NCI-H446 treated with DMSO at 0.1 percent for 48 hours (cell line): ENCODE measurements at regions not wholly inside any gene's neighbourhood (a gene's known extent, or its start where the extent isn't known, plus 50 kb on each side); places are given as distances from the start of the nearest gene placed in this dataset.
"Not testable (repeated sequence)": the region's sequence is repeated elsewhere in the genome, so short reads cannot be mapped to it uniquely, and the experiment has no call there.

ENCODE experiments used
- DNase-seq: peaks from one replicate; lab custom pipeline; 2025; lab: John Stamatoyannopoulos, UW

DNA sequence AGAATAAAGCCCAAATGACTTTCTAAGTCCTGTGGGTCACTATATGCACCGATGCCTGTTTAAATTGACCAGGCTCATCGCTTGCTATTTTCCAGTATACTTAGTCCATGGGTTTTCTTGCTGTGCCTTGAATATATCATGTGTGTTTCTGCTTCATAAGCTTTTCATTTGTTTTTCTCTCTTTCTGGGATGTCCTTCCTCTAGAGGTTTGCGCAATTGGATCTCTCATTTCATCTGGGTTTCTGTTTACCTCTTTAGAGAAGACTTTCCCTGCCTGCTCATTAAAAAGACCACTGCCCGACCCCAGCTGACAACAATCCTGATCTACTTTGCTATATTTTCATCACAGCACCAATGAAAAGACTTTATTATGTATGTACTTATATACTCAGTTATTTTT, 150.9 kb upstream of the CYRIA start:
- DNase-seq: no peak

DNA sequence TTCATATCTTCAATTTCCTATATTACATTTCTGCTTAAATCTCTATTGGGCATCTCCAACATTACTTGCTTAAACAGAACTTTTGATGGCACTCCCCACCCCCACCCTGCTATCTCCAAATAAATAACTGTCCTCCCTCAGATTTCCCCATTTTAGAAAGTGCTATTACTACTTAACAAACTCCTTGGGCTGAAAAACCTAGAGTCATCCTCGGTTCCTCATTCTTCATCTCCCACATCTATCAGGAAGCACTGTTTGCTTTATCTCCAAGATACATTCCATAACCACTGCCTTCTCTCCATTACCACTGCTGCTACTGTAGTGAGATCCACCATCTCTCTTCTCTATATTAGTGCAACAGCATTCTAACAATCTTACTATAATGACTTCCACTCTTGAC, 150.4 kb upstream of the CYRIA start:
- DNase-seq: no peak

DNA sequence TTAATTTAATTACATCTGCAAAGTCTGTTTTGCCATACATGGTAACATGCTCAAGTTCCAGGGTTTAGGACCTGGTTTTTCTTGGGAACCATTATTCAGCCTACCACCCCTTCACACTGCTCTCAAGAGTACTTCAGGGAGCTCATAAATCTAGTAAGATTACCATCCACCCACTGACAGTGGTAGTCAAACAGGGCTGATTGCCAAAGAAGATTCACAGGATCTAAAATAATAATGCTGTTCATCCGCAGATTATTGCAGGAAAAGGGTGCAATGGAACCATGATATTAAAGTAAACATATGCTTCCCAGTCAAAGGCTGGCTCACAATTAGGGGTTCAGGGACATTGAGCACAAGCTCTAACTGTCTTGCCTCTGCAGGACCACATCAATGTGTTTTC, 148.0 kb upstream of the CYRIA start:
- DNase-seq: no peak

DNA sequence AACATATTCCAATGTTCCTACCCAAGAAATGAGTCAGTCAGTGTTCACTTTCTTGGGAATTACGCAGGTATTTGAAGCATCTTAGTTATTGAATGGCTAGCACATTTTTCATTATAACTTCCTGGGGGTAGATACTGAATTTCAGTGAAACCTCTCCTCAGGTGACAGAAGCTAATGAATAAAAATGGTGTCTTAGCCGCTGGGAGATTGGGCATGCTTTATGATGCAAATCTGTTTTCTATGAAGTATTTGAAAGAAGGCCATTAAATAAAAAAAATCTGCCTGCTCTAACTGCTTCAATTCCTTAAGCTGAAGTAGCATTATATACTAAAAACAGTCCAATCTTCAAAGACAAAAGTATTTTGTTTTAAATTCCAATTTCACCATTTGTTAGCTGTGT, 132.8 kb upstream of the CYRIA start:
- no peak for DNase-seq

DNA sequence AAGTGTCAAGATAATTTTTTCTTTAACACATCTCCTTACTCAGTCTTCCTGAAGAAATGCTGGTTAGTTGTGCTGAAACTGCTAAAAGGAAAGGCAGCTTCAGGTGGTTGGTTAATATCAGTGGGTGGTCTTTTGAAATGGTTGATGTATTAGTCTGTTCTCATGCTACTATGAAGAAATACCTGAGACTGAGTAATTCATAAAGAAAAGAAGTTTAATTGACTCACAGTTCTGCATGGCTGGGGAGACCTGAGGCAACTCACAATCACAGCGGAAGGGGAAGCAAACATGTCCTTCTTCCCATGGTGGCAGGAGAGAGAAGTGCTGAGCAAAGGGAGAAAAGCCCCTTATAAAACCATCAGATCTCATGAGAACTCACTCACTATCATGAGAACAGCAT, 125.9 kb upstream of the CYRIA start:
- no peak for DNase-seq

DNA sequence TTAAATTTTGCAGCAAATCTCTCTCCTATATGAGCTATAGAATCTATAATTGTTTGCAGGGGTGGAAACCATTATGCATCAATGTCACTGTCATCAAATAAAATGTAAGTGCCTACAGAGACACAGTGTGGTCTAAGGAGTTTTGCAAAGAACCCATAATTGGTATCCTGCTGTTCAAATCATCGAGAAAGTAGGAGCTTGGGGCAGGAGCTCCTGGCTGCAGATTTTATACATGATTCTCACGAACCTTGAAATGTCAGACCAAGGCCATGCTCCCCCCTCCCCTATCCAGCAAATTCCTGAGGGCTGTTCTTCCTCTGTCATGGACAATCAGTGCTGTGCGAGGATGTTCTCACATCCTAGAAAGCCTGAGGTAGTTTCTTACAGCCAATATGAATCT, 119.5 kb upstream of the CYRIA start:
- no peak for DNase-seq

DNA sequence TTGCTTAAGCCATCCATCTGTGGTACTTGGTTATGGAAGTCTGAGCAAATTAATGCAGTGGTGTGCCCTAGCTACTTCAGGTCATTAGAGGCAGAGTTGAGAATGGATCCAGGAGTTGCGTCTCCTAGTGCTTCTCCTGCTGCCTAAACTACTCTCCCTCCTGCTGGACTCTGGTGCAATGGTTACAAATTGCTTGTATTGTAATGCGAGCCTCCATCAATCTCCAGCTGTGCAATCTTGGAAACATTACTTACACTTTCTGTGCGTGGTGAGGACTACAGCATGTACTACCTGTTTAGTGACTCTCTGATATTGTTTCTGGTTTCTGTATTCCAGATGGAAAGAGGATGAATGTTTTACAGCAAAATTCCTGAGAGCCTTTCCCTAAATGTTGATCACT, 119.0 kb upstream of the CYRIA start:
- DNase-seq: no peak

DNA sequence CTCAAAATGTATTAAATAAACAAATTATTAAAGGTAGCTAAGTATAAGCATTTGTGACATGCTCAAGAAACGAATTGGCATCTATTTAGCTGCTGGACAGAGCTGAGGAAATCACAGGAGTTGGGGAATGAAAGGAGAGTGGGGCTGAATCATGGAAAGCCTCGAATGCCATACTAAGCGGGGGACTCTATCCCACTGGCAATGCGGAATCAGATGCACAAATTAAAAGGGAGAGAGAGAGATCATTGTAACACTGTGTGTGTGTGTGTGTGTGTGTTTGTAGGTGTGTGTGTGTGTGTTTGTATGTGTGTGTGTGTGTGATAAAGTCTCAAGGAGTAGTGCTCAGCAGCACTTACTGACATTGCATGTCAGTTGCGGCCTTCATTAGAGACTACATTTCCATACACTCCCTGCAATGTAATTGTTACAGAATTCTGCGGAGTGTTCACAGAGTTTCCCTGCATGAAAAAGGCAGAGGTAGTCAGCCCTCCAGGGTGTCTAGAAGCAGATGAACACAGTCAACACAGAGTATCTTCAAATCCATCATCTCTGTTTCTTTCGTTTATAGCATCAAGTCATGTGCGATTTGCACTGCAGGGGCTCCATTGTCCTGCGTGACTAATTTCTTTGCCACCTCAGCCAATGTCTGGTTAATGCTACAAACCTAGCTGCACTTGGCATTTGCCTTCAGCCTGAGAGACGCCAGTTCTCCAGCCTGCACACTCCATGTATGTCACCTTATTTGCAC, 111.7 kb upstream of the CYRIA start:
- DNase-seq: no peak

DNA sequence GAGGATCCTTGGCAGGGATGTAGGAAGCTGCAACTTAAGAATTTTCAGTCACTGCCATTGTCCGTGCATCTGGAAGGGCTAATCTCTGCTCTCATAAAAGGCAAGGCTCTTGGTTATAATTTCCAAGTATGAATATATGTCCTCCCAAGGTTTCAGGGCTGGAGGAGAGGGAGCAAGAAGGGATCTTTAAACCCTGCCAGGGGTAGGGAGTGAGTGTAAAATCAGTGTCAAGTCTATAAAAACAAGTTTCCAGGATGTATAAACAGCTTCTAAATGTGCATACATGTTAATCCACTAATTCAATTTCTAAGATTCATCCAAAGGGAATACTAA, 110.2 kb upstream of the CYRIA start:
- DNase-seq: no peak

DNA sequence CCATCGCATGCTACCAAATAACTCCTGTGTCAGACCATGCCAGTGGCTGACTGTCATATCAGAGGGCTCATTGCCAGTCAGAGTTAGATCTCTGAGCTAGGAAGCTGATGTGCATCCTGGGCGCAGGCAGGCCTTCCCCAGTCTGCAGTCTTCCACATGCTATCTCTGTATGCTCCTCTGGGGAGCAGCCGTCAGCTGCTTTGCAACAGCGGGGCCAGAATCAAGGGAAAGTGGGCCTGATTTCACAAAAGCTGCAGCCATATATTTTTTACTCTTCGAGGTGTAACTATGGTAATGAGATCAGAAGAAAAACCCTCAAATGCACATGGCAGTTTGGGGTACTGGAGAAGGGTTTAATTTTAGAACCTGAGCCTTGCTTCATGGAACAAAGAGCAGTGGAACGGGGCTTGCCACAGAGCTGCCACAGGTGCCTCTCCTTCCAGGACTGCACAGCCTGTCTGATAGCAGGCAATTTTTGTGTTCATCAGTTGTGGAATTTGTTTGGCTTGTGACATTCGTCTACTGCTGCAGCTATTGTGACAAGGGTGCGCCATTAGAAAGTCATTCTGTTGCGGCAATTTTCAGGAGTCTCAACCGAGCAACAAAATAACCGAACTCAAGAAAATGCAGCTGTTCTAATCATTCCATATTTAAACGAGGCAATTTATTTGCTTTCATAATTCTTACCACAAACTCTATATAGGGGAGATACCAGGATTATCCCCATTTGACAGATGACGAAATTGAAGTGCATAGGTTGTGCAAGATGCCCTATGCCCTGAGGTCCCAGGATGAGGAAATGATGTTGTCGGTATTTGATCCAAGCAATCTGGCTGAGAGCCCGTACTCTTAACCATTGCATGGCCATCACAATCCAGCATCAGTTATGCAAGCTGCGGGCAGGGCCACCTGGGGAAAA, 109.6 kb upstream of the CYRIA start:
- no peak for DNase-seq

DNA sequence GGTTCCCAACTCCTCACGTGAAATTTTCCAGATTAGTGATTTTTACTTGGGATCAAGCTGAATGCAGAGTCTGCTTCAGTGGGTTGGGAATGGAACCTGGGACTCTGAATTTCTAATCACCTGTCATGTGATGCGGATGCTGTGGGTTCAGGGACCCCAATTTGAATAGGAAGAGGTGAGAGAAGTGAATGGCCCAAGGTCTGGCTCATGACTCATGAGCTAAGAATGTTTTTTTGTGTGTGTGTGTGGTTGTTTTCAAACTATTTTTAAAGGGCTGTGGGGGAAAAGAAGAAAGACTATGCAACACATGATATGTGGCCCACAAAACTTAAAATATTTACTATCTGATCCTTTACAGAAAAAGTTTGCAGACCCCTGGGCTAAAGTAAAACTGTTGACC, 108.5 kb upstream of the CYRIA start:
- DNase-seq: no peak

DNA sequence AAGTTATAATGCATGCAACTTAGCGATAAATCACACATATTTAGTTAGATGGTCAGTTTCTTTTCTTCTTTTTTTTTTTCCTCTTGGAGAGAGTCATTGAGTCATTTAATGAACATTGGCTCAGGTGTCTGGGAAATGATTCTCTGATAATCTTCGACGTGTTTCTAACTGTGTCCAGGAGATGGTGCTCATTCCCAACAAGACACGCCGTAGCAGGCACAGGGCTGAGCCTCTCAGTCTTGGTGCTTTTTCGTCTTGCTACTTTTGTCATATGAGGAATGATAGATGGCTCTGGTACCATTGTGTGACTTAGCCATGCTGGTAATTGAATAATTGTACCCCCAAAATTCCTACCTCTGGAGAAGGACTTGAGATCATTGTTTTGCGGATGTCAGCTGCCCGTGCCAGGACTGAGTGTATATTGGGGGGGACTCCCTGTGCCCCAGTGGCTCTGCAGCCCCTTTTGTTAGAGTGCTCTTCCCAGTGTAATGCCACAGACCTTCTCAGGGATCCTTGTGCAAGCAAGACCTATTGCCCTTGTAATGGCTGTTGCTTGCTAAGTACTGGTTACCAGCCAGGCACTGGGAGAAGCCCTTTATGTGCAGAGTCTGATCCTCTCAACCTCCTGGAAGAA, 107.6 kb upstream of the CYRIA start:
- DNase-seq: peak; percentile 42

DNA sequence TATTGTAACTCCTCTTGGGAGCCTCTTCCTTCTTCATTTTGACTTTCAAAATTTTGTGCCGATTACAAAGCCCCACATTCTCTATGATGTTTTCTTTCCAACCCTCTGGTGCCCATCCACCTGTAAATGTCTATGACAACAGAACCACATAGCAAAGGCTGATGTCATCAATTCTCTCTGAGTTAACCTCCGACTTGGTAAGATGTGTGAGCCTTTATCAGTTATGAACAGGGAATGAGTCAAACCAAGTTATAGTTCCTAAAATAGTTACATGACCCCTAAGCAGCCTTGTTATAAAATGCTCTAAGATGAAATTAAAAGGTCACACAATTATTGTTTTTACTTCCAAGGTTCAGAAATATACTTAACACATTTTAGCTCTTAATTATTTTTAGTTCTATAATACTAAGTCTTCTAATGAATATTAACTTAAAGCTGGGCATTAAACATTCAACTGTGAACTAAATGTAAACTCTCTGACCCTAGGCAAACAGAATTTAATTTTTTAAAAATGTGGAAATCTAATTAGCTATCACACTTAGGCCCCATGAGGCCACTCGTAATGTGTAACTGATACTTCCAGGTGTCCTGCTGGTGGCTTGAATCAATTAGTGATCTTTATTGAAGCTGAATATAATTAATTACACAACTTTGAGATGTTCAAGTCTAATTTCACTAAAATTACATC, 102.3 kb upstream of the CYRIA start:
- DNase-seq: no peak

DNA sequence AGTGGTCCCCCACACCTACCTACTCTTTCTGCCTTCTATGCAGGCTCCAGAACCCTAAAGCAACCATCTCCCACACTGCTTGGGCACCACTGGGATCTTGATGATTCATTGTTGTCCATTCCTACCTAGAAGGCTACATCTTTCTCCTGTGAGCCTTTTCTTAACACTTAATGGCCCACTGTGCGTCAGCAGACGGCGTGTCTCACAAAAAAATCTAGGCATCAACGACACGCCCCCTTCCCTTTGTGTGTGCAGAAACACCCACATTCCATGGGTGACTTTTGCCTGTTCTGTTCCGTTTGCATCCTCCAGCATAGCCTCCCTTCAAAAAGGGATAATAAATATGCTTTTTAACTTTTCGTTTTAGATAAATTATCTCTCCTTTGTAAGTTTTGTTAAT, 99.7 kb upstream of the CYRIA start:
- DNase-seq: no peak

DNA sequence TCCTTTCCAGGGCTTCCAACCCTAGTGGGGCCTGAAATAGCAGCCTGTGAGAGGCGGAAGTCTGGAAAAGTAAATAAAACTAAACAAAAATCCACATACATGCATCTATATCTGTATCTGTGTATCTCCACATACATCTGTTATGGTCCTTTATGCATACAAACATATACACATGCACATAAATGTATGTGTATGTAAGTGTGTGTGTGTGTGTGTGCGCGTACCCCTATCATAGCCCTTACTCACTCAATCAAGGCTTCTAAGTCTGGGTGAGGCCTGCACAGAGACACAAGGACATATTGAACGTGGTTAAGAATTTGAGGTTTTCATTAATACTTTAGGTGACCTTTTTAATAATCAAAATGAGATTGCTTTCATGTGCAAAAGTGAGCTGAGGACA, 98.9 kb upstream of the CYRIA start:
- no peak for DNase-seq

DNA sequence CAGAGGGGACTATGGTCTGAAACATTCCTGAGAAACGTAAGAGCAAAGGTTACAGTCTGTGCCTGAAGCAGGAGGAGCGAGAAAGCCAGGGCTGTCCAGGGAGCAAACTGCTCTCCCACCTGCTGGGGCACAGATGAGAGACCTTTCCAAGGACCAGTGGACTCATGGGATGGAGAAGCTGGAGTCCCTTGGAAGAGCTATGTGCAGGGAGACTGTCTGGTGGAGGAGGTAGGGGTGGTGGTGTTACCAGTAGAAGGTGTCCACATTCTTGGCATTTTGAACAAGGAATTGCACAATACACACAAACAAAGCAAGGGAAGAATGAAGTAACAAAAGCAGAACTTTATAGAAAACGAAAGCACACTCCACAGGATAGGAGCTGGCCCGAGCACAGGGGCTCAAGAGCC, 97.9 kb upstream of the CYRIA start:
- no peak for DNase-seq

DNA sequence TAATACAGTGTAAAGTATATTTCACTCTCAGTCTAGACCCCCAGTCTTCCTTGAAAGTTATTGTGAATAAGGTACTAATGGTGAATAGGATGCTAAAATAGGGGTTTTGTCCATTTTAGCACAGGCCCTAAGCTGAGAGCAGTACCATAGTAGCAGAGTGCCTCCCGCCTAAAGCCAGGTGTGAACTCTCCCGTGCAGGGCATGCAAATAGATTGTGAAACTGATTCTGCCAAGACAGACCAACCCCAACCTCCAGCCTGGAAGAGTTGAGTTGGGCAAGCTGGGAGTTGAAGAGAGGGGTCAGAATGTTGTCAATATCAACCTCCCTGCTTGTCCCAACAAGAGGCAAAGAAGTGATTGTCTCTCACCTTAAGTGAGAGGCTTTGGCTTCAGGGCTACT, 97.4 kb upstream of the CYRIA start:
- DNase-seq: no peak

DNA sequence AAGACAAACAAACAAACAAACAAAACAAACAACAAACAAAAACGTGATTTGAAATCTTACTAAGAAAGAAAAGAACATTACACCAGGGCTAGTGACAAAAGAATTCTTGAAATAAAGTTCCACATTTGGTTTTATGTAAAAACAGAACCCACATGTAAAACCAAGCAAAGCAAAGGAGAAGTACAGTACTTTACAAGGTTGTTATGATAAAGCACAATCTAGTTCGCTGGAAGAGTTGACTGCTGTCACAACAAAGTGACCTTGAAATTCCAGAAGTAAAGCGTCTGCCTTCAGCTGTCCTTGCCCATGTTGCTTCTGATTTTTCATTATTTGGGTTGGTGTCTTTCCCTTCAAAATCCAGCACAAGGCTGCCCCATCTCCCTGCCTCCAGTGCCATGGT, 94.8 kb upstream of the CYRIA start:
- DNase-seq: no peak

DNA sequence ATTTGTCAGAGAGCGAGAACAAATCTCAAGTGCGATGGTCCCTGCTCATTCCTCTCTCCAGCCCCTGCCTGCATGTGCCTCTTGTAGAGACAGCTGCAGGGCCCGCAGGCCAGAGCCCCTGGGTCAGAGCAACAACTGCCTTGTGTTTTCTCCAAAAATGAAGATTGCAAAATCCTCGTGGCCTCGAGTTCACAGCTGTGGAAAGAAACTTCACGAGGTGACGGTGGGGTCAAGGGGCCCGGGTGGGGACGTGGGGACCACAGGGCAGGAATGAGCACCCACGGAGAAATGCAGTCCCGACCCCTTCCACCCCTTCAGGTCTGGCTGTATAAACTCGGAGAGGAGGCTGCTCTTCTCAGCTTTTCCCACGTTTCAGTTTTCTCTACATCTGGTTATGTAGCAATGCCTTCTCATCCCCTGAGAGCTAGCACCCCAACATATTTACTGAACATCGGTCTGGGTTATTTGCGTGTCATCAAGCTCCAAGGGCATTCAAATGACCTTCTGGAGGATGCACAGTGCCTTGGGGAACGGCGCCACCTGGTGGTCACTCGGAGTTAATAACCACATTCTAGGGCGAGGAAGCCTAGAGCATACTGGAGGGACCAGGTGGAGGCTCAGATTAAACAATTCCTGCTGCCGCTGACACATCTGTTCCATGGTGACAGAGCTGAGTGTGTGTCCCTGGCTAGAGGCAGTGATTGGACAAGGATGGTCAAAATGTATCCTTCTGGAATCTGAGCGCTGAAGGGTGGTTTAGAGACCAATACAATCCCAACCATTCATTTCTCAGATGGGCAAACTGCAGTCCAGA, 91.4 kb upstream of the CYRIA start:
- peak; percentile 34 for DNase-seq

DNA sequence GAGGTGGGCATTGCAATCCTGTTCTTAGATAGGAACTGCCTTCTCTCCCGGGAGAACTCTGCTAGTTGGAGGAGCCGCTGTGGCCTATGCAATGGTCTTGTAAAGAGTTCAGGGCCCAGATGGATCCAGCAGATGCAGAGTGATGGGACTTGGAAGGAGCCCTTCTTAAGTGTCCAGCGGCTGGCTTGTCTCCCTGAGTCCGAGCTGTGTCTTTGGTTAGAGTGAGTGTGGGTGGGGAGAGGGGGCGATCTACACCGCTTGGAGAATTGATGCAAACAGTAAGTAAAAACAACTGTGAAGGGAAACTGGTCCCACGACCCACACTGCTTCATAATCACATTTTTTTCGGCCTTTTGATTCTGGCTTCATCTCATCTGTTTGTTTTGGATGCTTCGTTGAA, 89.8 kb upstream of the CYRIA start:
- no peak for DNase-seq

DNA sequence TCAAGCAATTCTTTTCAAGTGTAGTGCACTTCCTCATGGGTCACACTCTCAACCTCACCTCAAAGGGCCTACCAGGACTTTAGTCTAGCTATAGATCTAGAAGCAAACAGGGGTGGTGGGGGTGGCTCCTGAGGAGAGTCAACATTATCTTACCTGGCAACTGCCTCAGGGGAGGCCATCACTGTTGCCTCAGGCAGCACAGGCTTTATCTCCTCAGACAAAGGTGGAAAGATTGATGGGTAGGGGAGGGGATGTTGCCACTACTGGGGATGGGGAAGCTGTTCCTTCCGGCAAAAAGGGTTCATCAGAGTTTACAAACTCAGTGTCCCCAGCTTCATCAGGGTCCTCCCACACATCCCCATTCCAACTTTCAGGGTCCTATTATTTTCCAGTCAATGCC, 87.4 kb upstream of the CYRIA start:
- not testable (repeated sequence) for DNase-seq

DNA sequence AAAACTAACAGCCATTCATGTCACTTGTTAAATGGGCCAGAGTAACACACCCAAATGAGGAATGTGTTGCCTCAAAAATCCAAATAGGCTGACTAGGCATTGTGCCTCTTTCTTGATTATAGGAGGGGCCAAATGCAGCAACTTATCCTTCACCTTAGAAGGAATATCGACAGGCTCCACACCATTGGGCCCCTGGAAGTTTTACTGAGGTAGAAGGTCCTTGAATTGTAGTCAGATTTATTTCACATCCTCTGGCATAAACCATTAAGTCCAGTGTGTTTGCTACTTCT, 85.2 kb upstream of the CYRIA start:
- not testable (repeated sequence) for DNase-seq
